T-helper 2 cell treated with Interferon-gamma antibody and Interleukin-4, amounts not matched to agents 5 μg/mL and 100 μg/mL, for 36 hours (primary cell): ENCODE measurements at regions not wholly inside any gene's neighbourhood (a gene's known extent, or its start where the extent isn't known, plus 50 kb on each side); places are given as distances from the start of the nearest gene placed in this dataset.

Source experiments
- DNase-seq: peaks from one replicate; pipeline ENCODE4 v3.0.0; 2021; ENCODE audit warnings: low spot score
- H3K27ac Mint-ChIP-seq: one replicate; pipeline ENCODE4 v1.8.0; 2021; ENCODE audit warnings: mild to moderate bottlenecking, mixed read lengths
- H3K27me3 Mint-ChIP-seq: one replicate; pipeline ENCODE4 v1.8.0; 2021; ENCODE audit warnings: low read depth, mixed read lengths
- H3K36me3 Mint-ChIP-seq: one replicate; pipeline ENCODE4 v1.8.0; 2021; ENCODE audit warnings: low read depth, mixed read lengths
- H3K4me1 Mint-ChIP-seq: one replicate; pipeline ENCODE4 v1.8.0; 2021; ENCODE audit warnings: low read depth, mixed read lengths
- H3K4me3 Mint-ChIP-seq: one replicate; pipeline ENCODE4 v1.8.0; 2022; ENCODE audit warnings: mild to moderate bottlenecking, moderate library complexity, mixed read lengths
- H3K9me3 Mint-ChIP-seq: one replicate; pipeline ENCODE4 v1.8.0; 2021; ENCODE audit warnings: mixed read lengths

DNA sequence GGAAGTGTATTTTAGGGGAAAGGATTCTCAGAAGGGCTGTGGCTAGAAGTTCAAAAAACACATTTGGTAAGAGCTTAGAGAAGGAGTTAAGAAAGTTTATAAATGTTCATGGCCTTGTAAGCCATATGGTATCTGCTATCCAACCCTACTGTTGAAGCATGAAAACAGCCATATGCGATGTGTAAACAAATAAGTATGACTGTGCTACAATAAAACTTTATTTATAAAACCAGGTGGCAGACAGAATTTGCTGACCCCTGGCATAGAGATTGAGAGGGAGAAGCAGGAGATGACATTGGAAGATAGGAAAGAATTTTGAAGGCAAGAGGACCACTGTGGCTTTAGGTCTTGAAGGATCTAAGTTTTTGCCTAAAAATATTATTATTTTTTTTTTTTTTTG is 583.5 kb downstream of the DOK5 start:
- Mint-ChIP-seq H3K4me3 (no peak overlapping the region), H3K9me3 (peaks cover 33% of the 10 kb centered on the region), H3K27me3 (no peaks in the 10 kb centered on the region), H3K27ac (no peak overlapping the region), H3K36me3 (no peaks in the 10 kb centered on the region), H3K4me1 (no peaks in the 10 kb centered on the region)
- no peak for DNase-seq

DNA sequence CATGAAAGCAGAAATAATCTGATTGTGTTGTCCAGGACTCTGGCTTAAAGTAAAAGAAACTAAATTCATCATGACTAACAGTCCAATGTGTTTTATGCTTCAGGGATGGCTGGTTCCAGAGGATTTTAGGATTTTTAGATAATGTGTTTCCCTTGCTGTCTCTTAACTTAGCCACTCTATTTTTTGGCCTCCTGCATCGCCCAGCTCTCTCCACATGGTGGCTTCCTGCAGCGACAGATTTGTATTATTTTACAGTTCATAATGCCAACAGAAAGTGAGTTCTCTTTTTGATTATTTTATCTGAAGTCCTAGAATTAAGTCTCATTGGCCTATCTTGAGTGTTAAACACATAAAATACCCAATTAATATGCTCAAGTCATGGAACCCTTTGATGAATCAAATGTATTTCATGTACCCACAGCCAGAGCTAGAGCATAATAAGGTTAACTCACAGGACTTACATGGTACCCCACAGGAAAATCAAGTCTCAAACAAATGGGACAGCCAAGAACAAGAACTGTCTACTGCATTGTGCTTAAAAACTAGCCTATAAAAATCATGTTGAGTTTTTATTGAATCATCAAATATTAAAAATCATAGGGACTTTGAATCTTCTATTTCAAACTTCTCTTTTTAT is 582.5 kb downstream of the DOK5 start:
- H3K27ac Mint-ChIP-seq: no peak overlapping the region
- H3K27me3 Mint-ChIP-seq: no peaks in the 10 kb centered on the region
- H3K4me1 Mint-ChIP-seq: no peaks in the 10 kb centered on the region
- H3K36me3 Mint-ChIP-seq: no peaks in the 10 kb centered on the region
- peaks cover 26% of the 10 kb centered on the region for H3K9me3 Mint-ChIP-seq
- no peak for DNase-seq
- no peak overlapping the region for H3K4me3 Mint-ChIP-seq

DNA sequence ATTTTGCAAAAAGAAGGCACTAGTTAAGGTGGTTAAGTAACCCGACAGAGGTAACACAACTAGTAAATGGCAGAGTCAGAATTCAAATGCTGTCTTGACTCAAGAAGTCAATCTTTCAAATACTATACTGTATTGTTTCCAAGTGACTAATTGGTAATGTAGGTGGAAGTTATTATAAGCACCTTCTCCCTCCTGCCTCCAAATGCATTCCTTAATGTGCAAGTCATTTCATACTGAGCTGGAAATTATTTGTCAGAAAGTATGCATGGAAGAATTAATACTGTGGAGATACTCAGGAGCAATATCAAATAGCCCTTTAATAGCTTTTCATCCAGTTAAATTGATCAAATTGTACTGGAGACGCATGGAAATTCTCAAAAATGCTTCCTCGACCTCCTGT is 579.1 kb downstream of the DOK5 start:
- H3K36me3 Mint-ChIP-seq: no peaks in the 10 kb centered on the region
- H3K4me1 Mint-ChIP-seq: no peaks in the 10 kb centered on the region
- H3K9me3 Mint-ChIP-seq: peaks cover 25% of the 10 kb centered on the region
- no peak overlapping the region for H3K27ac Mint-ChIP-seq
- no peak overlapping the region for H3K4me3 Mint-ChIP-seq
- H3K27me3 Mint-ChIP-seq: no peaks in the 10 kb centered on the region
- no peak for DNase-seq

DNA sequence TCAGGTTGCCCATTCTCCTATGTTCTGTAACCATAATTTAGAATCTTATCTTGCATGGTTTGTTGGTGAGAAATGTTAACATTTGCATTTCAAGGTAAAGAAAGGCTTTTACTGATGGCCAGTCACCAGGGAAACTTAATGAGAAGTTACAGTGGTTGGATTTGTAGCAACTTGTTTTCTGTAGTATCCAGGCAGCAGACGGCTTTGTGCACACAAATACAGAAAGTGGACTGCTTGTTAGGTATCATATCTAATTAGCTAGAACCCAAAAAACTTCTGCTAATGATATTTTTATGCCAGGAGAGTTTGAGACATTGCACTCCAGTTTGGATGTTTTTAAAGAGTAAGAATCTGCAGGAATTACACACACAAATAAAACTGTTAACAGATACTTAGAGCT is 578.0 kb downstream of the DOK5 start:
- no peaks in the 10 kb centered on the region for H3K27me3 Mint-ChIP-seq

DNA sequence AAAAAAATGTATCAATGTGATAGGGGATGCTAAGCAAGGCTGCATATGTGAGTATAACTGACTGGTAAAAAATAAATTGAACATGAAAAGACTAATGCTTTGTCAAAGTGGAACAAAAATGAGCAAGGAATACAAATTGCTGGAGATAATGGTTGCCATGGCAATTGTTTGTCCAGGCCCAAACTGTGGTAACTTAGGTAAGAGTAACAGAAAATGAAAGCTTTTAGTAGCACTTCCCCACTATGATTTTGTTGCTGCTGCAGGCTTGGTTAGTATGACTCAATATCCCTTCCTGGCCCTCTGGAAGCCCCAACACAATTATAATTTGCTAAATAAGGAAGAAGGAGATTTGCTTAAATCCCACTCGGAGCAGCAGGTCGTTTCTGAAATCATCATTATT is 577.1 kb downstream of the DOK5 start:
- DNase-seq: no peak
- no peaks in the 10 kb centered on the region for H3K4me1 Mint-ChIP-seq
- H3K9me3 Mint-ChIP-seq: peaks cover 23% of the 10 kb centered on the region
- H3K36me3 Mint-ChIP-seq: no peaks in the 10 kb centered on the region
- H3K27me3 Mint-ChIP-seq: no peaks in the 10 kb centered on the region
- H3K4me3 Mint-ChIP-seq: no peak overlapping the region
- no peak overlapping the region for H3K27ac Mint-ChIP-seq

More for the DNA sequence above, 578.0 kb downstream of the DOK5 start:
- H3K4me1 Mint-ChIP-seq: no peaks in the 10 kb centered on the region
- peaks cover 23% of the 10 kb centered on the region for H3K9me3 Mint-ChIP-seq
- H3K4me3 Mint-ChIP-seq: no peak overlapping the region
- no peaks in the 10 kb centered on the region for H3K36me3 Mint-ChIP-seq
- no peak overlapping the region for H3K27ac Mint-ChIP-seq
- no peak for DNase-seq

DNA sequence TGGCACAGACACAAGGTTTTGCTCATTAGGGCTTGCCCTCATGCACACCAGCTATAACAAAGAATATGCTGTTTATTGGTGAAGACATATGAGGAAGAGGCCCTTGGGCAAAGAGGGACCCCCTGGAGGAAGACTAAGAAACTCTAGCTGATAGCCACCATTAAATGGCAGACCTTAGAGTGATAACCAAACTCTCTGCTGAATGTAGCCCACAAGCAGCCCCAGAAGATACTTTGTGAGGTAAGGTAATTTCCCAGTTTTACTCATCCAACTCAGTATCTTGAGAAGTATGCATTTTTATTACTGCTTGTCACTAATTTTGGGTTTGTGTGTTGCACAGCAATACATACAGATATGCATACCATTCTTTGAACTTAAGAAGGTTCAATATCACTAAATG is 563.3 kb downstream of the DOK5 start:
- Mint-ChIP-seq H3K27me3 (no peaks in the 10 kb centered on the region), H3K27ac (no peak overlapping the region), H3K4me3 (no peak overlapping the region), H3K36me3 (no peaks in the 10 kb centered on the region), H3K4me1 (no peaks in the 10 kb centered on the region), H3K9me3 (peaks cover 37% of the 10 kb centered on the region)
- DNase-seq: no peak

DNA sequence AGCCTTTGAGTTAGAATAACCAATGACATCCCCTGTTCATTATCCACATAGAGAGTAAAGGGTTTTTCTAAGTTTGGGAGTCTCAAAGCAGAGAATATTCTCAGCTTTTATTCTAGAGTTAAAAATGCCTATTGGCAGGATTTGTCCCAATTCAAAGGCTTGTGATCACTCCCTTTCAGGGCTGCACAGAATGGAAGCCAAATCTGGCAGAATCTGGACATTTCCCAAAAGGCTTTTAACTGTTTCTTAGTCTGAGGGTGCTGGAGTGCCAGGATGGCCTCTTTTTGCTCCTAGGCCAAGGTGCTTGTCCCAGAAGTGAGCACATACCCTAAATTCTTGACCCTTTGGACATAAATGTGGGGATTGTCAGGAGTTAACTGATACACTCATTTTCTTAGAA is 556.6 kb downstream of the DOK5 start:
- peaks cover 39% of the 10 kb centered on the region for H3K9me3 Mint-ChIP-seq
- no peaks in the 10 kb centered on the region for H3K27me3 Mint-ChIP-seq
- no peak overlapping the region for H3K27ac Mint-ChIP-seq
- H3K4me3 Mint-ChIP-seq: no peak overlapping the region
- H3K36me3 Mint-ChIP-seq: no peaks in the 10 kb centered on the region
- H3K4me1 Mint-ChIP-seq: no peaks in the 10 kb centered on the region
- no peak for DNase-seq

DNA sequence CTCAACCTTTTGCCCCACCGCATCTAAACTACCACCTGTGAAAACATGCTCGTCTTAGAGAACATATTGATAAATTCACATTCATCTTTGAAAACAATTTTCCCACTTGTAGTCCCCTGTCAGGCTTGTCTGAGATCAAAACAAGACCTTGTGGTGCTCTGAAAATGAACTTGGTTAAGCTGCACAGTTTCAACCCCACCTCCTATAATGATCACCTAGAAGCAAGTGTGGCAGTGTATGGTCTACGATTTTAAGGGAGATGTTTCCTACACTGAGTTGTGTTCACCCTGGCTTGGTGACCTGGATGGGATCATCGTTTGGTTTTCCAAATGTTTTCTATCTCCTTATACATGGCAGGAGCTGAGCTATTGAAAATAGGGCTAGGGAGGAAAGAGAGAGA is 539.4 kb downstream of the DOK5 start:
- H3K4me3 Mint-ChIP-seq: no peak overlapping the region
- no peak overlapping the region for H3K27ac Mint-ChIP-seq
- no peak for DNase-seq
- H3K9me3 Mint-ChIP-seq: peaks cover 8% of the 10 kb centered on the region
- H3K27me3 Mint-ChIP-seq: no peaks in the 10 kb centered on the region
- no peaks in the 10 kb centered on the region for H3K4me1 Mint-ChIP-seq
- H3K36me3 Mint-ChIP-seq: no peaks in the 10 kb centered on the region

DNA sequence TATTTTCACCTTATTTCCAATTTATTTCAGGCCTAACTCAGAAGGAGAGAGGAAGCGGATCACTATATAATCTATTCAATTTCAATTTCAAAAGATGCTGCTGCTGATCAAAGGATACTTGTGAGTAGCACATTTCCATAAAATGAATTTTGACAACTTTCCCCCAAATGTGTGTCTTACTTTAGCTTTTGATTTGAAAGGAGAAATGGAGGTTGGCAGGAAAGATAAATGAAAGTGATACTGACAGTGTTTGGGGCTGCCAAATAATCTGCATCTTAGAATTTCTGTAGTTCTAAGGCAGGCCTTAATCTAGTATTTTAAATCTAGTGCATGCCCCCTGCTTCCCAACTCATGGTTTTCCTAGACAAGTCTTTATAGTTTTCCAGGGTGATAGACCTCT is 535.4 kb downstream of the DOK5 start:
- peaks cover 6% of the 10 kb centered on the region for H3K9me3 Mint-ChIP-seq
- no peaks in the 10 kb centered on the region for H3K4me1 Mint-ChIP-seq
- H3K27me3 Mint-ChIP-seq: no peaks in the 10 kb centered on the region
- H3K27ac Mint-ChIP-seq: no peak overlapping the region
- no peaks in the 10 kb centered on the region for H3K36me3 Mint-ChIP-seq
- no peak overlapping the region for H3K4me3 Mint-ChIP-seq
- no peak for DNase-seq

DNA sequence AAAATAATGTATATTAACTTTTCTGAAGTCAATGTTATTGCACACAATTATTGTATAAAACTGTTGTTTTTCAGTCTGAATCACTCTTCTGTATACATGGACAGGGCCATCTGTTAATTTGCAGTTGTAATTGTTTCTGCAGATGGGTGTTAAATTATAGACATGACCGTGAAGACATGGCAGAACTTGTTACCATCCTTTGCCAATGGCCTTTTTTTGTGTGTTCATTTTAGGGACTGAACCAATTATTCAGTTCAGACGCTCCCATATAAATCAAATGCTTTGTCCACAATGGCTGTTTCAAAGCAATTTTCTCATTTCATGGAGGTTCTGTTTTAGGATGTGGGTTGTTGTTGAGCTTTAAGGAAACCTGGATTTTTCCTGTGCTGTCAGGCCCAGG is 533.7 kb downstream of the DOK5 start:
- H3K4me1 Mint-ChIP-seq: no peaks in the 10 kb centered on the region
- H3K9me3 Mint-ChIP-seq: peaks cover 6% of the 10 kb centered on the region
- H3K27me3 Mint-ChIP-seq: no peaks in the 10 kb centered on the region
- H3K36me3 Mint-ChIP-seq: no peaks in the 10 kb centered on the region
- H3K27ac Mint-ChIP-seq: no peak overlapping the region
- no peak for DNase-seq
- H3K4me3 Mint-ChIP-seq: no peak overlapping the region

DNA sequence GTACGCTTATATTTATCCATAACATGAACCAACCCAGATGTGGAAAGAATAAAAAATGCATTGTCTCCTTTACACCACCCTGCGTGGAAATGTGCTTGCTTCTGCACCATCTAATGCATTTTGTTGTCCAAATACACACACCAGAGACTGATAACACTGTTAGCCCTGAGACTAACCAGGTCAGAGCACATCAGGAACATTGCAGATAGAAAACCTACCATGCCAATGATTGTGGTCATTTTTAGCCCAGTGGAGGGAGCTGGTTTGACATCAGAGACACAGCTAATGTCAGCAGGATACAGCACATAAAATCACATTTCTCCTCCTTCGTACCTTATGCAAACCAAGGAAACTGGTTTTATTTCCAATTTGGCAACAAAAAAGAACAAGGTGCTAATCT is 528.7 kb downstream of the DOK5 start:
- no peaks in the 10 kb centered on the region for H3K36me3 Mint-ChIP-seq
- H3K4me1 Mint-ChIP-seq: no peaks in the 10 kb centered on the region

DNA sequence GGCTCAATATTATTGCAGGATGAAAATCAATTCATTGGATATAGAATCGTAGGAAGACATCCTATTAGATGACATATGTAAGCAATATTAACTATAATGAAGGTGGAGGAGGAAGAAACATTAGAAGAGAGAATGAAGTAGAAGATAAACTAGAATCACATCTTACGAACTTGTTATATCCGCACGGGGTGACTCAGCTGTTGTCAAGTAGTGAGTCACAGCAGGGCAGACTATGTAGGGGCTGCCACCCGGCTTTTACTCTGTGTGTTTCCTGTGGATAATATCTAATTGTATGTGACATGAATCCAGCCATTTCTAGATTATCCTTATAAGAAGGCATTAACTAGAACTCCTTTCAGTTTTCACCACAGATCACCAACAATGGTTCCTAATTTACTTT is 520.2 kb downstream of the DOK5 start:
- H3K9me3 Mint-ChIP-seq: peaks cover 21% of the 10 kb centered on the region
- H3K4me1 Mint-ChIP-seq: no peaks in the 10 kb centered on the region
- H3K27me3 Mint-ChIP-seq: no peaks in the 10 kb centered on the region
- DNase-seq: no peak
- H3K36me3 Mint-ChIP-seq: no peaks in the 10 kb centered on the region
- no peak overlapping the region for H3K27ac Mint-ChIP-seq
- no peak overlapping the region for H3K4me3 Mint-ChIP-seq

More for the DNA sequence above, 528.7 kb downstream of the DOK5 start:
- H3K27me3 Mint-ChIP-seq: no peaks in the 10 kb centered on the region
- H3K4me3 Mint-ChIP-seq: no peak overlapping the region
- no peak overlapping the region for H3K27ac Mint-ChIP-seq
- peaks cover 13% of the 10 kb centered on the region for H3K9me3 Mint-ChIP-seq
- DNase-seq: no peak

DNA sequence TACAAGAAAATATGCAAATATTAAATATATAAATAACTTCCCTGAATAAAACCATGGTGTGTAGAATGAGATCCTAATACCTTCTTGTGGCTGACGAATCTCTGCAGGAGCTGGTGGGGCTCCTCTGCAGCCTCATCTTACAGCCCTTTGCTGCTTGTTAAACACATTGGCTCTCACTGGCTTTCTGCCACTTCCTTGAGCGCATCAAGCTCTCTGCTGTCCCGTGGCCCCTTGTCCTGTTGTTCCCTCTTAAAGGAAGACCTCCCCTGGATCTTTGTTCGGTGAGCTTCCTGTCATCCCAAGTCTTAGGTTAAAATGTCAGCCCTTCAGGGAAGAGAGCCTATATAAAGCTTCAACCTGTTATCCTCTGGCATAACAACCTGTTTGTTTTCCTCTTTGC is 519.6 kb downstream of the DOK5 start:
- Mint-ChIP-seq H3K9me3 (peaks cover 18% of the 10 kb centered on the region), H3K4me3 (no peak overlapping the region)

DNA sequence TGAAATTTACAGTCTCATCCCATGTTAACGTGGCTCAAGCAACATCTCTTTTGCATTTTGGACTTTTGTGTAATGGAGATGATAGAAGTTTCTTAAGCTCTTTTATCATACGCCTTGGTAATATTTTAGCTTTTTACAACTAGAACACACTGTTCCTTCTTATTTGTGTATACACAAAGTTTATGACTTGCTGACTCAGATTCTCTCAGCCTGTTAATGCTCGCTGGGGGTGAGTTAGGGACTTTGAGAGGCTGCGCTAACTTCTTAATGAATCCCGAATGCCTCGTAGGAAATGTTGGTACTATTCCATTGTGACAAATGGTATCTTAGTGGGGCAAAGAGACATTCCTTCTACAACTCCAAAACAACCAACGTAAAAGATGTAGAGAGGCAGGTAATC is 509.7 kb downstream of the DOK5 start:
- Mint-ChIP-seq H3K36me3 (no peaks in the 10 kb centered on the region), H3K27ac (no peak overlapping the region), H3K27me3 (no peaks in the 10 kb centered on the region), H3K4me3 (no peak overlapping the region), H3K9me3 (peaks cover 3% of the 10 kb centered on the region), H3K4me1 (no peaks in the 10 kb centered on the region)
- DNase-seq: no peak

More for the DNA sequence above, 519.6 kb downstream of the DOK5 start:
- no peak for DNase-seq
- Mint-ChIP-seq H3K27ac (no peak overlapping the region), H3K36me3 (no peaks in the 10 kb centered on the region), H3K4me1 (no peaks in the 10 kb centered on the region), H3K27me3 (no peaks in the 10 kb centered on the region)

DNA sequence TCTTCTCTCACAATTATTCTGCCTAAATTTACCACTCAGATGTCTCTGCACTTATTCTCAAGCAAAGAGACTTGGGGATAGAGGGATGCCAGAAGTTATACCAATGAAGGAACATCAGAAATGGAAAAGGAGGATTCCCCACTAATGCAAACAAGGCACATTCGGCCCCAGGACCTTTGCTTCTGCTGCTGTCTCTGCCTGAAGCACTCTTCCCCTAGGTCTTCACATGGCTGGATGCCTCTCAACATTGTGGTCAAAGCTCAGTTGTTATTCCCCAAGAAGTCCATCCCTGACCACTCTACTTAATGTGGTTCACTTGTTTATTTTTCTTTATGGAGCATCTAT is 508.7 kb downstream of the DOK5 start:
- Mint-ChIP-seq H3K27ac (no peak overlapping the region), H3K36me3 (no peaks in the 10 kb centered on the region), H3K9me3 (peaks cover 3% of the 10 kb centered on the region), H3K4me1 (no peaks in the 10 kb centered on the region), H3K27me3 (no peaks in the 10 kb centered on the region), H3K4me3 (no peak overlapping the region)
- no peak for DNase-seq
